ENCODE measurements at regions not wholly inside any gene's neighbourhood (a gene's known extent, or its start where the extent isn't known, plus 50 kb on each side); places are given as distances from the start of the nearest gene placed in this dataset.
"Not testable (repeated sequence)": the region's sequence is repeated elsewhere in the genome, so short reads cannot be mapped to it uniquely, and the experiment has no call there.

- Histone ChIP-seq H3K4me1 (no peaks in the 10 kb centered on the region), H3K9me3 (no peaks in the 10 kb centered on the region), H3K27ac (no peak overlapping the region), H3K4me3 (no peak overlapping the region), H3K36me3 (no peaks in the 10 kb centered on the region), H3K27me3 (no peaks in the 10 kb centered on the region)
- 74 to 78% (median 76%) methylated on average over 14 to 25 of the region's 25 CpGs for WGBS, 4 donors
- DNase-seq, result no peak
- TF ChIP-seq POLR2A (IDR thresholded peaks at IDR 0.05), result no peak
- TF ChIP-seq, protein P1, sequence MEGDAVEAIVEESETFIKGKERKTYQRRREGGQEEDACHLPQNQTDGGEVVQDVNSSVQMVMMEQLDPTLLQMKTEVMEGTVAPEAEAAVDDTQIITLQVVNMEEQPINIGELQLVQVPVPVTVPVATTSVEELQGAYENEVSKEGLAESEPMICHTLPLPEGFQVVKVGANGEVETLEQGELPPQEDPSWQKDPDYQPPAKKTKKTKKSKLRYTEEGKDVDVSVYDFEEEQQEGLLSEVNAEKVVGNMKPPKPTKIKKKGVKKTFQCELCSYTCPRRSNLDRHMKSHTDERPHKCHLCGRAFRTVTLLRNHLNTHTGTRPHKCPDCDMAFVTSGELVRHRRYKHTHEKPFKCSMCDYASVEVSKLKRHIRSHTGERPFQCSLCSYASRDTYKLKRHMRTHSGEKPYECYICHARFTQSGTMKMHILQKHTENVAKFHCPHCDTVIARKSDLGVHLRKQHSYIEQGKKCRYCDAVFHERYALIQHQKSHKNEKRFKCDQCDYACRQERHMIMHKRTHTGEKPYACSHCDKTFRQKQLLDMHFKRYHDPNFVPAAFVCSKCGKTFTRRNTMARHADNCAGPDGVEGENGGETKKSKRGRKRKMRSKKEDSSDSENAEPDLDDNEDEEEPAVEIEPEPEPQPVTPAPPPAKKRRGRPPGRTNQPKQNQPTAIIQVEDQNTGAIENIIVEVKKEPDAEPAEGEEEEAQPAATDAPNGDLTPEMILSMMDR (IDR thresholded peaks at IDR 0.05), result no peak
- intact Hi-C loops (cut with DNase I), result no loop called here
- ATAC-seq, result no peak
Observed at GRCh38 chr12:131327521-131328488, 374.1 kb downstream of the ADGRD1 start.

DNA sequence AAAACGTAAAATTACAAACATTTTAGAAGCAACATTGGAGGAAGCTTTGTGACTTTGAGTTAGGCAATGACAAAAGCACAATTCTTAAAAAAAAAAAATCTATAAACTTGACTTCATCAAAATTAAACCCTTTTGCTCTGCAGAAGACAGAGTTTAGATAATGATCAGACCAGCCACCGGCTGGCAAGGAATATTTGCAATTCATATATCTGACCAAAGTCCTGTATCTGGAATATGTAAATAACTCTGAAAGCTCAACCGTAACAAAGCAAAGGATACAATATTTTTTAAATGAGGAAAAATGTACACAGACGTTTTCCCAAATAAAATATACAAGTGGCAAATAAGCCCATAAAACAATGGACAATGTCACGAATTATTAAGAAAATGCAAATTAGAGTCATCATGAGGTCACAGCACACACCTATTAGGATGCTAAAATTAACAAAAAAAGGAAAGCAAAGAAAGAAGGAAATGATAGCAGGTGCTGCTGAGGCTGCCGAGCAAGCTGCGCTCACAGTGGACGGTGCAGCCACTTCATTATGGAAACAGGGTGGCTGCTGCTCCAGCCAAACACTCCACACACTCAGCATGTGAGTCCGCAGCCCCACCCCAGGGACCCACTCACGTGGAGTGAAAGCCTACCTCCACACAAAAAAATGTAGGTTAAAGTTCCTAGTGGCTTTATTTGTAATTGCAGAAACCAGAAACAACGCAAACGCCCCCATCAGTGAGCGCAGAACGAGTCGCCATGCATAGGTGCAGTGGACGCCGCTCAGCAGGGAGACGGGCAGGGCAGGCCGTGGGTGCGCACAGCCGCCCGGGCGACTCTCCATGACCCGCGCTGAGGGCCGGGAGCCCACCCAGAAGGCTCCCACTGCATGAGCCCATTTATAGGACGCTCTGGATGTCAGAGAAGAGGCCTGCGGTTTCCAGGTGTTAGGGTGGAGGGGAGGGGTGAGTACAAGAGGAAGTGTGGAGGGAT, 375.4 kb downstream of the ADGRD1 start:
- intact Hi-C loops (cut with DNase I), result not testable (repeated sequence)
- WGBS, 4 donors, result 75 to 84% (median 80%) methylated on average over 27 to 28 of the region's 28 CpGs

DNA sequence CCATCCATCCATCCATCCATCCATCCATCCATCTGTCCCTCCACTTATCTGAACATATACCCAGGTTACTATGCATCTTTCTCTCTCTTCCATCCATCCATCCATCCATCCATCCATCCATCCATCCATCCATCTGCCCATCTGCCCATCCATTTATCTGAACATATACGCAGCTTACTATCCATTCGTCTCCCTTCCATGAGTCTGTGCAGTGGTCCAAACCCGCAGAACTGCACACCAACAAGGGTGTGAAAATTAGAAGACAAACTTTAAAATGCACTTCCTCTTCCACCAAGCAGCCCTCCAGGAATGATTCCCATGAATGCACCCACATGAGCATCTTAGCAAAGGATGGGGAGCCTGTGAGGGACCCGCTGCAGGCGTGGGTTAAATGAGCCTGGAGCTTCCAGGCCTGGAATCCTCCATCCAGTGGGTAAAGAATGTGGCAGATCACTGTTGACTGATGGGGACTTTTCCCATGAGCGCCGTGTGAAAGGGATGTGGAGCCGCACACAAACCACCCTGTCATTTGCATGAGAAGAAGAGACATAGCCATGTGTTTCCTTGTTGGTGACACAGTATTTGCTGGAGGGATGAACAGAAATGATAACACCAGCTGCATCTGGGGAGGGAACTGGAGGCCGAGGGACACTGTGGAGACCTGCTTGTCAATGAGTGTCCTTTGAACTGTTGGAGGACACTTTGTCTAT, 376.6 kb downstream of the ADGRD1 start:
- WGBS, 4 donors, result 75 to 88% (median 84%) methylated on average over 9 of the region's 9 CpGs
- intact Hi-C loops (cut with DNase I), result no loop called here
- Histone ChIP-seq H3K4me1 (no peaks in the 10 kb centered on the region), H3K9me3 (peaks cover 0 to 7% (median 0%) of the 10 kb centered on the region in 12 donors), H3K36me3 (no peaks in the 10 kb centered on the region), H3K4me3 (no peak overlapping the region), H3K27me3 (no peaks in the 10 kb centered on the region), H3K27ac (no peak overlapping the region)
- no peak for ATAC-seq
- TF ChIP-seq, protein P1 (IDR thresholded peaks at IDR 0.05), result no peak
- TF ChIP-seq POLR2A (IDR thresholded peaks at IDR 0.05), result no peak
- no peak for DNase-seq

More for the DNA sequence above, 375.4 kb downstream of the ADGRD1 start:
- H3K9me3 ChIP-seq, H3K27me3 ChIP-seq, H3K4me1 ChIP-seq, ATAC-seq, DNase-seq, H3K36me3 ChIP-seq, H3K27ac ChIP-seq, H3K4me3 ChIP-seq: not testable (repeated sequence)

DNA sequence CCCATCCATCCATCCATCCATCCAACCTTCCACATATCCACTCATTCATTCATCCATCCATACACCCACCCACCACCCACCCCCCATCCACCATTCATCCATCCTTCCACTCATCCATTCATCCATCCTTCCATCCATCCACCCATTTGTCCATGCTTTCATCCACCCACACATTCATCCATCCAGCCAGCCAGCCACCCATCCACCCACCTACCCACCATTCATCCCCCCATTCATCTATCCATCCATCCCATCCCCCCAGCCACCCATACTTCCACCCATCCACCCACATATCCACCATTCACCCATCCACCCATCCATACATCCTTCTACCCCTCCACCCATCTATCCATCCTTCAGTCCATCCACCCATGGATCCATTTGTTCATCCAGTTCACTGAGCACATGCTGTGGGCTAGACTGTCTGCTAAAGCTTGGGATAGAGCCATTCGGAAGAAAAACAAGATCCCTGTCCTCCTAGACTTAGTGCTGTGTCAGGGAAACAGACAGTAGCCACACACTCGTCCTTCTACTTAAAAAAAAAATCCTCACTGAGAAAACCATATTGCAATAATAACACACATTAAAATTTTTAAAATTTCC, 377.5 kb downstream of the ADGRD1 start:
- no peaks in the 10 kb centered on the region for H3K4me1 ChIP-seq
- H3K4me3 ChIP-seq, result no peak overlapping the region
- TF ChIP-seq, protein P1 (IDR thresholded peaks at IDR 0.05), result no peak
- TF ChIP-seq POLR2A (IDR thresholded peaks at IDR 0.05), result no peak
- WGBS, 4 donors, result 63 to 71% (median 64%) methylated on average over 2 of the region's 2 CpGs
- H3K9me3 ChIP-seq, result peaks cover 0 to 13% (median 0%) of the 10 kb centered on the region in 12 donors
- DNase-seq (no peak), ATAC-seq (no peak)
- no peaks in the 10 kb centered on the region for H3K27me3 ChIP-seq
- H3K36me3 ChIP-seq, result no peaks in the 10 kb centered on the region
- H3K27ac ChIP-seq, result no peak overlapping the region
- intact Hi-C loops (cut with DNase I), result no loop called here
